Glutamatergic neuron (in vitro differentiated cells): ENCODE measurements at regions not wholly inside any gene's neighbourhood (a gene's known extent, or its start where the extent isn't known, plus 50 kb on each side); places are given as distances from the start of the nearest gene placed in this dataset.

Experiments
- DNase-seq: peaks from one replicate; pipeline ENCODE4 v3.0.0; 2022
- H3K27ac Mint-ChIP-seq: one replicate; pipeline ENCODE4 v1.8.0; 2020; ENCODE audit warnings: mild to moderate bottlenecking, mixed read lengths, inconsistent platforms; ENCODE audit not compliant: unreplicated experiment
- H3K27me3 Mint-ChIP-seq: one replicate; pipeline ENCODE4 v1.8.0; 2020; ENCODE audit warnings: mild to moderate bottlenecking, moderate library complexity, mixed read lengths, inconsistent platforms; ENCODE audit not compliant: unreplicated experiment
- H3K36me3 Mint-ChIP-seq: one replicate; pipeline ENCODE4 v1.8.0; 2020; ENCODE audit warnings: mild to moderate bottlenecking, mixed read lengths, inconsistent platforms; ENCODE audit not compliant: unreplicated experiment
- H3K4me1 Mint-ChIP-seq: one replicate; pipeline ENCODE4 v1.8.0; 2020; ENCODE audit warnings: mild to moderate bottlenecking, low read depth, mixed read lengths, inconsistent platforms; ENCODE audit not compliant: unreplicated experiment
- H3K4me3 Mint-ChIP-seq: one replicate; pipeline ENCODE4 v1.8.0; 2020; ENCODE audit warnings: mild to moderate bottlenecking, mixed read lengths, inconsistent platforms; ENCODE audit not compliant: unreplicated experiment
- H3K9me3 Mint-ChIP-seq: one replicate; pipeline ENCODE4 v1.8.0; 2020; ENCODE audit warnings: mild to moderate bottlenecking, moderate library complexity, mixed read lengths, inconsistent platforms; ENCODE audit not compliant: unreplicated experiment
- CTCF ChIP-seq: fragments of 200-600 bp; sonication (generic); IDR thresholded peaks from one replicate; pipeline ENCODE4 v1.5.0; 2021; ENCODE audit not compliant: partially characterized antibody, unreplicated experiment

- no peak for DNase-seq
- Mint-ChIP-seq H3K9me3 (no peaks in the 10 kb centered on the region), H3K4me3 (no peak overlapping the region), H3K4me1 (peaks cover 7% of the 10 kb centered on the region), H3K36me3 (no peaks in the 10 kb centered on the region), H3K27ac (no peak overlapping the region), H3K27me3 (no peaks in the 10 kb centered on the region)
- no peak for TF ChIP-seq CTCF
These were observed 411.7 kb downstream of the SH3GL2 start for GRCh38 chr9:17990602-17991001.

DNA sequence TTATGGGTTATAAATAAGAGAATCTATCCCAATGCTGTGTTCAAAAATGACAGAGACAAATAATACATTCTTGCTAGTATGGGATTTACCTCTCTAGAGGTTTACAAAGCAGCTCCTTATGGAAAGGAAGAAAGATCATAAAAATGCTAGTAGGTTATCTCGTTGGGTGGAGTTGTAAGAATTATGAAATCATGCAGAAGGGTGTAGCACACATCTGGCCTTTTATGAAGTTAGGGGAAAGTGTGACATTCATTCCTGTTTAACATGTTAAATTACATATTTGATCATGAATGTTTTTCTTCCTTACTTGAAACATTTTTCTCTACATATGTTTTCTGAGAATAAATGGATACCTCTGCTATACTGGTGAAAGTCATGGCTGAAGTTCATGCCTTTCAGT, 414.2 kb downstream of the SH3GL2 start:
- Mint-ChIP-seq H3K4me1 (peaks cover 2% of the 10 kb centered on the region), H3K36me3 (no peaks in the 10 kb centered on the region), H3K4me3 (no peak overlapping the region), H3K27me3 (no peaks in the 10 kb centered on the region), H3K9me3 (no peaks in the 10 kb centered on the region), H3K27ac (no peak overlapping the region)
- TF ChIP-seq CTCF = no peak
- no peak for DNase-seq

DNA sequence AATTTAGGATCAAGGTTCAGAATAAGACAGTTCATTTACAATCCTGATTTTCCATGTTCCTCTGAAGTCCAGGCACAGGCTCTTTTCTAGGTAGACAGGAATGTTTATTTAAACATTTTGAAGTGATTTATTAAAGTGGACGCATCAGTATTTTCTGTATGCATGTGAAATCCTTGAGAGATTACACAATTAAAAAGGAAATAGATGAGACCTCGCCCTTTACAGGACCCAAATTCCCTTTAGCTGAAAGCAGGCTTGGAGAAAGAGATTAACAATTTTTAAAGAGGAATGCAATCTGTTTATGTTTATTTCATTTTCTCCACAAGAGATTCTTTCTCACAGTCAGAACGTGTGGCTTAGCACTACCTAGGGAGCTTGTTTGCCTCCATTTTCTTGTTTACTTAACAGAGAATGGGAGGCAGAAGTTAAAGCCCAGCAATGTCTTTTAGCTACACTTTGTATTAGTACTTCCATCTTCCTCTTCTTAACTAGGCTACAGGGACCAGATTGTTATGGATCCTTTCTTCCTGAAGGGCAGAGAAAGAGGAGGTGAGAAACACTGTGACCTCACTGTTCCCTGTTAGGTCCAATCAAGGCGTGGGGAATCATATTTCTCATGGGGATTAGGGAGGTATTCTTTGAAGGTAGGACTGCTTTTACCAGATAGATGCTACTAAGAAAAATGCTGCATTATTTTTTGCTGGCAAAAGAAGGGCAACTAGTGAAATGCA, 416.0 kb downstream of the SH3GL2 start:
- no peaks in the 10 kb centered on the region for H3K27me3 Mint-ChIP-seq
- H3K27ac Mint-ChIP-seq = no peak overlapping the region
- H3K36me3 Mint-ChIP-seq = no peaks in the 10 kb centered on the region
- H3K4me3 Mint-ChIP-seq = no peak overlapping the region
- H3K9me3 Mint-ChIP-seq = no peaks in the 10 kb centered on the region
- TF ChIP-seq CTCF = no peak
- DNase-seq = no peak
- no peaks in the 10 kb centered on the region for H3K4me1 Mint-ChIP-seq

DNA sequence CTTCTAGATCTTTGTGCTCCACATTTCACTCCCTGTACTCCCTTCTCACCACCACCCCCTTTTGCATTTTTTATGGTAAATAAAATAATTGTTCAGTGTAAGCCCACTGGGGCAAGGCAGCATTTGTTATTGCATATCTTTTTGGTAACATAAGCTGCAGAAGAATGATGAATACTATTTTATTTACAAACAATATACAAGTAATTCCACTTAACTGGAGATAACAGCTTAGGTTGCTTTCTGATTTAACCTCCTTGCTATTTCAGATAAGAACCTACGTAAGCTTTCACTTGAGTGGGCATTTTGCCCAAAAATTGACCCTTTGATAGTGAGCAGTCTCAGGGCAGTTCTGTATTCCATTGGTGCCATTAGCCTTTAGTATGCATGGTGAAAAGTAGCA, 417.9 kb downstream of the SH3GL2 start:
- Mint-ChIP-seq H3K36me3 (no peaks in the 10 kb centered on the region), H3K9me3 (no peaks in the 10 kb centered on the region), H3K4me1 (no peaks in the 10 kb centered on the region), H3K27ac (no peak overlapping the region), H3K27me3 (no peaks in the 10 kb centered on the region), H3K4me3 (no peak overlapping the region)
- no peak for DNase-seq
- no peak for TF ChIP-seq CTCF

GRCh38 chr9:18002718-18003438, 424.0 kb downstream of the SH3GL2 start:
- DNase-seq = no peak
- H3K36me3 Mint-ChIP-seq = no peaks in the 10 kb centered on the region
- no peak for TF ChIP-seq CTCF
- no peak overlapping the region for H3K4me3 Mint-ChIP-seq
- H3K4me1 Mint-ChIP-seq = no peaks in the 10 kb centered on the region
- H3K27ac Mint-ChIP-seq = no peak overlapping the region
- peaks cover 2% of the 10 kb centered on the region for H3K9me3 Mint-ChIP-seq
- H3K27me3 Mint-ChIP-seq = no peaks in the 10 kb centered on the region
